IMR-90 (cell line): ENCODE measurements at regions not wholly inside any gene's neighbourhood (a gene's known extent, or its start where the extent isn't known, plus 50 kb on each side); places are given as distances from the start of the nearest gene placed in this dataset.

Experiments
- ATAC-seq: fragments of 200-7000 bp; cut with Tn5 transposase; 2 replicates; pipeline ENCODE4 v1.9.1; 2020; ENCODE audit warnings: low read depth, mild to moderate bottlenecking, moderate library complexity
- BruUV-seq: library from RNA; stranded (reverse); fragments of 400-500 nt; replicated peaks from 2 replicates; lab custom pipeline; 2021; lab: Mats Ljungman, UMichigan
- CTCF ChIA-PET: fragments of 300-600 bp; formaldehyde crosslinking; extraction: SDS; loops from one replicate; lab custom pipeline; 2021; ENCODE audit warnings: antibody characterized with exemption; lab: Yijun Ruan, JAX
- POLR2A ChIA-PET: fragments of 300-600 bp; sonication (Branson Sonifier 250); formaldehyde crosslinking; loops from one replicate; lab custom pipeline; 2022; ENCODE audit warnings: antibody characterized with exemption; ENCODE audit not compliant: unreplicated experiment; lab: Charles Lee
- DNase-seq: peaks from one replicate; pipeline ENCODE4 v3.0.0; 2013
- H2AFZ ChIP-seq: replicated peaks from 2 replicates; pipeline ENCODE3; 2013; ENCODE audit warnings: low read length, mild to moderate bottlenecking; ENCODE audit not compliant: poor library complexity
- H2AK5ac ChIP-seq: 2 replicates; pipeline ENCODE4 v1.6.1; 2013; ENCODE audit warnings: low read depth, low read length, inconsistent platforms
- H2AK9ac ChIP-seq: replicated peaks from 2 replicates; pipeline ENCODE3; 2013; ENCODE audit warnings: mild to moderate bottlenecking, low read depth, low read length, moderate library complexity; ENCODE audit not compliant: poor library complexity
- H2BK120ac ChIP-seq: 2 replicates; pipeline ENCODE4 v1.6.1; 2013; ENCODE audit warnings: low read depth, low read length, inconsistent platforms
- H2BK15ac ChIP-seq: 3 replicates; pipeline ENCODE4 v1.6.1; 2013; ENCODE audit warnings: low read depth, low read length, inconsistent platforms
- H2BK20ac ChIP-seq: 2 replicates; pipeline ENCODE4 v1.6.1; 2013; ENCODE audit warnings: low read depth, mild to moderate bottlenecking, inconsistent platforms, low read length, moderate library complexity
- H2BK5ac ChIP-seq: 2 replicates; pipeline ENCODE4 v1.6.1; 2013; ENCODE audit warnings: mild to moderate bottlenecking, low read depth, low read length, inconsistent platforms; ENCODE audit not compliant: poor library complexity, severe bottlenecking
- H3K14ac ChIP-seq: replicated peaks from 2 replicates; pipeline ENCODE4 v1.6.1; 2013; ENCODE audit warnings: low read depth, low read length, inconsistent platforms
- H3K18ac ChIP-seq: 2 replicates; pipeline ENCODE4 v1.6.1; 2013; ENCODE audit warnings: low read depth, low read length, control low read depth
- H3K23ac ChIP-seq: 2 replicates; pipeline ENCODE4 v1.6.1; 2013; ENCODE audit warnings: low read depth, low read length, inconsistent platforms
- H3K27ac ChIP-seq: 2 replicates; pipeline ENCODE4 v1.5.1; 2013; ENCODE audit warnings: mild to moderate bottlenecking, control low read depth, low read length; ENCODE audit not compliant: insufficient read depth
- H3K27me3 ChIP-seq: 2 replicates; pipeline ENCODE4 v1.6.1; 2013; ENCODE audit warnings: low read length; ENCODE audit not compliant: control insufficient read depth, insufficient read depth
- H3K36me3 ChIP-seq: 2 replicates; pipeline ENCODE4 v1.6.1; 2013; ENCODE audit warnings: low read length, mixed read lengths; ENCODE audit not compliant: control insufficient read depth, insufficient read depth
- H3K4ac ChIP-seq: 2 replicates; pipeline ENCODE4 v1.6.1; 2013; ENCODE audit warnings: low read depth, low read length, inconsistent platforms
- H3K4me1 ChIP-seq: 2 replicates; pipeline ENCODE4 v1.6.1; 2013; ENCODE audit warnings: low read length, mixed read lengths; ENCODE audit not compliant: control insufficient read depth, insufficient read depth
- H3K4me2 ChIP-seq: 2 replicates; pipeline ENCODE4 v1.6.1; 2013; ENCODE audit warnings: low read depth, mild to moderate bottlenecking, control low read depth, low read length, moderate library complexity
- H3K4me3 ChIP-seq: 2 replicates; pipeline ENCODE4 v1.5.1; 2013; ENCODE audit warnings: low read depth, mild to moderate bottlenecking, control low read depth, low read length, moderate library complexity; ENCODE audit not compliant: insufficient read depth
- H3K56ac ChIP-seq: 2 replicates; pipeline ENCODE4 v1.6.1; 2013; ENCODE audit warnings: low read length, inconsistent platforms; ENCODE audit not compliant: insufficient read depth; ENCODE audit errors: extremely low read depth
- H3K79me1 ChIP-seq, 2 experiments: 2 replicates each; pipeline ENCODE4 v1.6.1; 2013; ENCODE audit warnings: low read length in 2 of 2, inconsistent platforms in 1 of 2, low read depth in 1 of 2
- H3K9ac ChIP-seq: 2 replicates; pipeline ENCODE4 v1.6.1; 2013; ENCODE audit warnings: low read depth, low read length, control low read depth
- H3K9me1 ChIP-seq: 2 replicates; pipeline ENCODE4 v1.6.1; 2013; ENCODE audit warnings: low read length, inconsistent platforms; ENCODE audit not compliant: insufficient read depth
- H3K9me3 ChIP-seq: 2 replicates; pipeline ENCODE4 v1.6.1; 2013; ENCODE audit warnings: low read length; ENCODE audit not compliant: control insufficient read depth, insufficient read depth
- H4K20me1 ChIP-seq: 2 replicates; pipeline ENCODE4 v1.6.1; 2013; ENCODE audit warnings: low read length, inconsistent platforms; ENCODE audit not compliant: insufficient read depth
- H4K5ac ChIP-seq: 2 replicates; pipeline ENCODE4 v1.6.1; 2013; ENCODE audit warnings: mild to moderate bottlenecking, low read depth, low read length, control low read depth
- H4K8ac ChIP-seq, 2 experiments: 2 replicates each; pipeline ENCODE4 v1.6.1; 2013; ENCODE audit warnings: low read depth in 2 of 2, low read length in 2 of 2, control low read depth in 1 of 2, inconsistent platforms in 1 of 2
- H4K91ac ChIP-seq: 2 replicates; pipeline ENCODE4 v1.6.1; 2013; ENCODE audit warnings: low read depth, low read length, inconsistent platforms; ENCODE audit not compliant: insufficient read depth
- BHLHE40 ChIP-seq: fragments of 150-350 bp; IDR thresholded peaks from 2 replicates; pipeline ENCODE4 v1.6.1; 2016; ENCODE audit warnings: mild to moderate bottlenecking, low read depth, low read length
- CEBPB ChIP-seq: IDR thresholded peaks from 2 replicates; pipeline ENCODE4 v1.6.1; 2012; ENCODE audit warnings: low read depth, low read length, improper control_type of control experiment
- FOS ChIP-seq: fragments of 150-350 bp; IDR thresholded peaks from 2 replicates; pipeline ENCODE4 v1.6.1; 2016; ENCODE audit warnings: low read depth, low read length
- MAFK ChIP-seq: IDR thresholded peaks from 2 replicates; pipeline ENCODE4 v1.6.1; 2012; ENCODE audit warnings: low read depth, low read length, improper control_type of control experiment
- MAZ ChIP-seq: IDR thresholded peaks from 2 replicates; pipeline ENCODE4 v1.6.1; 2012; ENCODE audit warnings: low read depth, mild to moderate bottlenecking, low read length, improper control_type of control experiment, moderate library complexity, borderline replicate concordance
- MXI1 ChIP-seq: IDR thresholded peaks from 2 replicates; pipeline ENCODE4 v1.6.1; 2012; ENCODE audit warnings: low read depth, mild to moderate bottlenecking, low read length, moderate library complexity, borderline replicate concordance
- POLR2A ChIP-seq: IDR thresholded peaks from 2 replicates; pipeline ENCODE4 v1.6.1; 2012; ENCODE audit warnings: mild to moderate bottlenecking, low read depth, low read length
- RAD21 ChIP-seq: IDR thresholded peaks from 2 replicates; pipeline ENCODE4 v1.6.1; 2012; ENCODE audit warnings: low read length, improper control_type of control experiment
- RFX5 ChIP-seq: IDR thresholded peaks from 2 replicates; pipeline ENCODE4 v1.8.0; 2012; ENCODE audit warnings: low read depth, mild to moderate bottlenecking, low read length, moderate library complexity
- SMC3 ChIP-seq: fragments of 150-350 bp; IDR thresholded peaks from 2 replicates; pipeline ENCODE4 v1.6.1; 2016; ENCODE audit warnings: low read depth, mild to moderate bottlenecking, antibody characterized with exemption, low read length, moderate library complexity
- WGBS, 2 experiments: methylation state at CpG; one replicate each; pipeline versions ENCODE4 v1.1.5 to v1.1.7; 2013; ENCODE audit warnings: missing lambda C conversion rate in 2 of 2; ENCODE audit not compliant: insufficient read length in 1 of 2; ENCODE audit errors: extremely low coverage in 2 of 2; 5-methylcytosine and 5-hydroxymethylcytosine counted together
- dilution Hi-C: fragments of 300-500 bp; cut with HindIII; formaldehyde crosslinking; loops from one replicate; pipeline ENCODE4 v1.14.3; 2018; ENCODE audit warnings: low sequenced_read_pairs; ENCODE audit not compliant: unreplicated experiment
- in situ Hi-C: fragments of 300-500 bp; cut with MboI; formaldehyde crosslinking; loops from 3 replicates; pipeline ENCODE4 v1.14.3; 2019; ENCODE audit warnings: low sequenced_read_pairs, inconsistent platforms, mixed read lengths
- intact Hi-C: fragments of 100-400 bp; cut with micrococcal nuclease; formaldehyde crosslinking; loops from 2 replicates; pipeline ENCODE4 v1.10.0; 2022
- TF ChIP-seq, protein P1 (sequence below): fragments of 150-350 bp; IDR thresholded peaks from 2 replicates; pipeline ENCODE4 v1.6.1; 2017; ENCODE audit warnings: mild to moderate bottlenecking, antibody characterized with exemption, low read length, low read depth
- TF ChIP-seq, protein P2 (sequence below): conservative IDR thresholded peaks from 2 replicates; pipeline ENCODE4 v1.5.1; 2012; ENCODE audit warnings: mild to moderate bottlenecking, low read depth, low read length, improper control_type of control experiment
- TF ChIP-seq, protein P3 (sequence below): fragments of 150-350 bp; IDR thresholded peaks from 2 replicates; pipeline ENCODE4 v1.6.1; 2016; ENCODE audit warnings: low read depth, mild to moderate bottlenecking, low read length, moderate library complexity, borderline replicate concordance

DNA sequence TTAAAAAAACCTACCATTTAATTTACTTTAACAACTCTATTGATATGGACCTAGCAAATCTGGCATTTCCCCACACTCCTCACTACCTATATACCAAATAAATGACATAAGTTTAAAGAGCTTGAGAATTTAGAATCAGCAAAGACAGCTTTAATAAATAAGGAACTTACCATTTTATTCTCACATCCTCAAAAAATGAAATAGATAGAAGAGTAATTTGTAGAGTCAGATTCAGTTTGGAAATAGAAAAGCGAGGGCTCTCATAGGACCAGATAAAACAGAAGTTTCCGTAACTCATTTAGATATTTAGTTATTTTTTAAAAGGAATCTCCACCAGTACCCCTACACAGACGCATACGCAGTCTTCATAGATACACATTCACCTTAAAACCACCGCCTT lies 117.9 kb downstream of the RGS2 start:
- Histone ChIP-seq H3K56ac (no peak overlapping the region), H2BK5ac (no peak overlapping the region), H3K14ac (no peak overlapping the region), H2AFZ (no peak overlapping the region), H3K27ac (no peak overlapping the region), H3K9me3 (no peaks in the 10 kb centered on the region), H2AK5ac (no peak overlapping the region), H2BK15ac (no peak overlapping the region), H3K36me3 (no peaks in the 10 kb centered on the region), H3K4me2 (no peak overlapping the region), H4K91ac (no peak overlapping the region), H3K18ac (no peak overlapping the region), H4K8ac (no peak overlapping the region), H3K79me1 (no peaks in the 10 kb centered on the region), H2AK9ac (no peak overlapping the region), H2BK120ac (no peak overlapping the region), H4K20me1 (no peaks in the 10 kb centered on the region), H4K5ac (no peak overlapping the region), H3K9ac (no peak overlapping the region), H3K4me1 (no peaks in the 10 kb centered on the region), H3K4ac (no peak overlapping the region), H3K23ac (no peak overlapping the region), H3K9me1 (no peaks in the 10 kb centered on the region), H2BK20ac (no peak overlapping the region), H3K4me3 (no peak overlapping the region), H3K27me3 (no peaks in the 10 kb centered on the region)
- DNase-seq (no peak), ATAC-seq (no peak)
- intact Hi-C loops = no loop called here
- CTCF ChIA-PET = no interaction called here
- TF ChIP-seq BHLHE40 (no peak), CEBPB (no peak), SMC3 (no peak), MXI1 (no peak), MAZ (no peak), RFX5 (no peak), POLR2A (no peak), RAD21 (no peak), MAFK (no peak), FOS (no peak)
- TF ChIP-seq, protein P1, sequence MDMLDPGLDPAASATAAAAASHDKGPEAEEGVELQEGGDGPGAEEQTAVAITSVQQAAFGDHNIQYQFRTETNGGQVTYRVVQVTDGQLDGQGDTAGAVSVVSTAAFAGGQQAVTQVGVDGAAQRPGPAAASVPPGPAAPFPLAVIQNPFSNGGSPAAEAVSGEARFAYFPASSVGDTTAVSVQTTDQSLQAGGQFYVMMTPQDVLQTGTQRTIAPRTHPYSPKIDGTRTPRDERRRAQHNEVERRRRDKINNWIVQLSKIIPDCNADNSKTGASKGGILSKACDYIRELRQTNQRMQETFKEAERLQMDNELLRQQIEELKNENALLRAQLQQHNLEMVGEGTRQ = no peak
- TF ChIP-seq, protein P2, sequence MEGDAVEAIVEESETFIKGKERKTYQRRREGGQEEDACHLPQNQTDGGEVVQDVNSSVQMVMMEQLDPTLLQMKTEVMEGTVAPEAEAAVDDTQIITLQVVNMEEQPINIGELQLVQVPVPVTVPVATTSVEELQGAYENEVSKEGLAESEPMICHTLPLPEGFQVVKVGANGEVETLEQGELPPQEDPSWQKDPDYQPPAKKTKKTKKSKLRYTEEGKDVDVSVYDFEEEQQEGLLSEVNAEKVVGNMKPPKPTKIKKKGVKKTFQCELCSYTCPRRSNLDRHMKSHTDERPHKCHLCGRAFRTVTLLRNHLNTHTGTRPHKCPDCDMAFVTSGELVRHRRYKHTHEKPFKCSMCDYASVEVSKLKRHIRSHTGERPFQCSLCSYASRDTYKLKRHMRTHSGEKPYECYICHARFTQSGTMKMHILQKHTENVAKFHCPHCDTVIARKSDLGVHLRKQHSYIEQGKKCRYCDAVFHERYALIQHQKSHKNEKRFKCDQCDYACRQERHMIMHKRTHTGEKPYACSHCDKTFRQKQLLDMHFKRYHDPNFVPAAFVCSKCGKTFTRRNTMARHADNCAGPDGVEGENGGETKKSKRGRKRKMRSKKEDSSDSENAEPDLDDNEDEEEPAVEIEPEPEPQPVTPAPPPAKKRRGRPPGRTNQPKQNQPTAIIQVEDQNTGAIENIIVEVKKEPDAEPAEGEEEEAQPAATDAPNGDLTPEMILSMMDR = no peak
- TF ChIP-seq, protein P3, sequence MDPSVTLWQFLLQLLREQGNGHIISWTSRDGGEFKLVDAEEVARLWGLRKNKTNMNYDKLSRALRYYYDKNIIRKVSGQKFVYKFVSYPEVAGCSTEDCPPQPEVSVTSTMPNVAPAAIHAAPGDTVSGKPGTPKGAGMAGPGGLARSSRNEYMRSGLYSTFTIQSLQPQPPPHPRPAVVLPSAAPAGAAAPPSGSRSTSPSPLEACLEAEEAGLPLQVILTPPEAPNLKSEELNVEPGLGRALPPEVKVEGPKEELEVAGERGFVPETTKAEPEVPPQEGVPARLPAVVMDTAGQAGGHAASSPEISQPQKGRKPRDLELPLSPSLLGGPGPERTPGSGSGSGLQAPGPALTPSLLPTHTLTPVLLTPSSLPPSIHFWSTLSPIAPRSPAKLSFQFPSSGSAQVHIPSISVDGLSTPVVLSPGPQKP = no peak
- POLR2A ChIA-PET = no interaction called here
- dilution Hi-C loops = no loop called here
- WGBS, 2 experiments = no CpG with 5 or more reads among the region's 5 CpGs
- BruUV-seq = no TSS peak
- in situ Hi-C loops = no loop called here
